ENCODE measurements at regions not wholly inside any gene's neighbourhood (a gene's known extent, or its start where the extent isn't known, plus 50 kb on each side); places are given as distances from the start of the nearest gene placed in this dataset.
A peak's percentile ranks its signal among the peaks of the same experiment; 100 is the strongest.

- Histone ChIP-seq H3K79me1 (ENCODE audit: low read depth, low read length) (no peaks in the 10 kb centered on the region), H2BK5ac (ENCODE audit: low read depth, low read length) (no peak overlapping the region), H3K4me1 (replicated peaks in 1 of 4; ENCODE audit: control insufficient read depth in 3 of 4, insufficient read depth in 4 of 4, low read length in 3 of 4) (no peaks in the 10 kb centered on the region), H3K9ac (replicated peaks in 1 of 4; ENCODE audit: extremely low read depth in 1 of 4, low read depth in 3 of 4, low read length in 3 of 4) (no peak overlapping the region), H3K27me3 (replicated peaks in 1 of 4; ENCODE audit: control insufficient read depth in 3 of 4, extremely low read depth in 1 of 4, insufficient read depth in 3 of 4, low read length in 3 of 4) (no peaks in the 10 kb centered on the region), H4K91ac (replicated peaks; ENCODE audit: insufficient read length, low read length) (no peak overlapping the region), H3K18ac (ENCODE audit: extremely low read depth, low read length) (no peak overlapping the region), H3K4ac (replicated peaks; ENCODE audit: insufficient read length, low read depth, low read length) (no peak overlapping the region), H3K79me2 (ENCODE audit: control insufficient read depth in 1 of 2, insufficient read depth in 2 of 2, low read length in 2 of 2) (no peaks in the 10 kb centered on the region), H4K5ac (ENCODE audit: insufficient read length, low read depth, low read length) (no peak overlapping the region), H2BK20ac (ENCODE audit: low read length) (no peak overlapping the region), H3K23me2 (ENCODE audit: low read depth, low read length) (peaks cover 10% of the 10 kb centered on the region; the same call in 1 of the 2 replicates), H3K9me3 (ENCODE audit: insufficient read depth in 2 of 2, low read depth in 1 of 2, low read length in 1 of 2) (0 out of 4 replicates have a peak, but pooled peaks cover 6 to 10% of the 10 kb centered on the region in 2 experiments), H3K4me2 (ENCODE audit: insufficient read depth in 1 of 2, low read depth in 2 of 2, low read length in 2 of 2) (peak overlapping the region; percentile 48 to 53; a peak in 3 of 4 replicates), H3K27ac (ENCODE audit: low read depth, low read length) (no peak overlapping the region), H2BK120ac (replicated peaks; ENCODE audit: low read depth, low read length) (no peak overlapping the region), H2BK12ac (ENCODE audit: low read depth, low read length) (no peak overlapping the region), H4K8ac (ENCODE audit: extremely low read depth, insufficient read depth, low read length) (peak overlapping the region; percentile 31; the same call in 1 of the 2 replicates), H4K20me1 (replicated peaks in 1 of 2; ENCODE audit: control insufficient read depth in 1 of 2, insufficient read depth in 2 of 2, low read length in 2 of 2) (no peaks in the 10 kb centered on the region), H2BK15ac (ENCODE audit: low read length) (0 out of 2 replicates have a peak overlapping the region, but pooled peaks have one; percentile 46), H3K23ac (ENCODE audit: insufficient read length) (no peak overlapping the region), H3K4me3 (ENCODE audit: extremely low read depth in 1 of 4, insufficient read depth in 2 of 4, low read depth in 3 of 4, low read length in 4 of 4) (no peak overlapping the region), H3K14ac (ENCODE audit: insufficient read length) (no peak overlapping the region), H3K56ac (replicated peaks; ENCODE audit: insufficient read length, low read depth, low read length) (no peak overlapping the region), H2AK5ac (ENCODE audit: low read depth, low read length) (no peak overlapping the region), H3K36me3 (ENCODE audit: control insufficient read depth in 2 of 4, insufficient read depth in 4 of 4, low read length in 3 of 4) (no peaks in the 10 kb centered on the region), H2AFZ (ENCODE audit: low read length) (0 out of 2 replicates have a peak overlapping the region, but pooled peaks have one; percentile 4)
- peak; percentile 31 to 85 for DNase-seq (ENCODE audit: low read depth in 1 of 2, low spot score in 2 of 2)
- 27% methylated on average over 16 of the region's 16 CpGs; no CpG with 5 or more reads in 1 of the 2 experiments for WGBS, 2 experiments (ENCODE audit: extremely low coverage in 1 of 2, insufficient coverage in 1 of 2, insufficient read length in 1 of 2, insufficient replicate concordance in 2 of 2, low coverage in 1 of 2, low lambda C conversion rate in 2 of 2, missing lambda C conversion rate in 1 of 2)
- ChIA-PET POLR2A (ENCODE audit: partially characterized antibody) (no interaction called here), CTCF (ENCODE audit: partially characterized antibody) (interaction anchor here (0.6 to 2.0 kb wide), 32 partner anchors 9 to 479 kb away, joined by 3 to 13 read pairs (median 4); no protein-coding TSS in a partner anchor)
- no peak for FAIRE-seq
- peak; percentile 28; the same call in 1 of the 2 replicates for TF ChIP-seq MAX (IDR thresholded peaks at IDR 0.05)
- TF ChIP-seq ASH2L (IDR thresholded peaks at IDR 0.05; ENCODE audit: low read length): no peak
- TF ChIP-seq RAD21 (IDR thresholded peaks at IDR 0.05 in 1 of 2, conservative IDR thresholded peaks at IDR 0.05 in 1 of 2; ENCODE audit: low read depth in 2 of 2, low read length in 2 of 2): peak; percentile 88 to 89
- TF ChIP-seq CTCF (IDR thresholded peaks at IDR 0.05; ENCODE audit: control extremely low read depth in 1 of 3, insufficient read depth in 1 of 3, low read depth in 1 of 3, low read length in 3 of 3): peak; percentile 61 to 84 (median 82)
- no peak for TF ChIP-seq ATF2 (IDR thresholded peaks at IDR 0.05; ENCODE audit: low read length)
- TF ChIP-seq SRF (IDR thresholded peaks at IDR 0.05; ENCODE audit: low read depth, low read length): no peak
Measured at GRCh38 chr12:128190614-128191013, 76.4 kb upstream of the TMEM132C start.
